ENCODE measurements at regions not wholly inside any gene's neighbourhood (a gene's known extent, or its start where the extent isn't known, plus 50 kb on each side); places are given as distances from the start of the nearest gene placed in this dataset.

DNA sequence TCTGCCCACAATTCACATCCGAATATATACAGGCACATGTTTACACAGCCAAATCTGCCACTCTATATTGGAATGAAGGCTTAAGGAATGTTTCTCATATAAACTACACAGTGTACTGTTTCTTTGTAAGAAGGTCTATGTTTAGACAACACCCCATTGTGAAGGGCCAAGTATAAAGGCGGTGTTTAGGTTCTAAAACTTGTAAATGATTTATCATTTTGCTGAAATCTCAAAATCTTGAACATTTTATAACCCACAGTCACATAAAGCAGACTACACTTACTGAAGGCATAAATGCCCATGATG lies 94.0 kb downstream of the ZNF608 start:
- H3K9me2 ChIP-seq = no peaks in the 10 kb centered on the region
- H4K20me1 ChIP-seq (ENCODE audit: insufficient read depth) = no peaks in the 10 kb centered on the region
- no peaks in the 10 kb centered on the region for H3K9me3 ChIP-seq
- H2AFZ ChIP-seq (ENCODE audit: low read depth) = no peak overlapping the region
- H3K36me3 ChIP-seq (replicated peaks in 1 of 2; ENCODE audit: control insufficient read depth in 1 of 2, insufficient read depth in 2 of 2, low read length in 1 of 2) = peaks cover 0 to 2% of the 10 kb centered on the region in 2 experiments
- TF ChIP-seq, protein P1, sequence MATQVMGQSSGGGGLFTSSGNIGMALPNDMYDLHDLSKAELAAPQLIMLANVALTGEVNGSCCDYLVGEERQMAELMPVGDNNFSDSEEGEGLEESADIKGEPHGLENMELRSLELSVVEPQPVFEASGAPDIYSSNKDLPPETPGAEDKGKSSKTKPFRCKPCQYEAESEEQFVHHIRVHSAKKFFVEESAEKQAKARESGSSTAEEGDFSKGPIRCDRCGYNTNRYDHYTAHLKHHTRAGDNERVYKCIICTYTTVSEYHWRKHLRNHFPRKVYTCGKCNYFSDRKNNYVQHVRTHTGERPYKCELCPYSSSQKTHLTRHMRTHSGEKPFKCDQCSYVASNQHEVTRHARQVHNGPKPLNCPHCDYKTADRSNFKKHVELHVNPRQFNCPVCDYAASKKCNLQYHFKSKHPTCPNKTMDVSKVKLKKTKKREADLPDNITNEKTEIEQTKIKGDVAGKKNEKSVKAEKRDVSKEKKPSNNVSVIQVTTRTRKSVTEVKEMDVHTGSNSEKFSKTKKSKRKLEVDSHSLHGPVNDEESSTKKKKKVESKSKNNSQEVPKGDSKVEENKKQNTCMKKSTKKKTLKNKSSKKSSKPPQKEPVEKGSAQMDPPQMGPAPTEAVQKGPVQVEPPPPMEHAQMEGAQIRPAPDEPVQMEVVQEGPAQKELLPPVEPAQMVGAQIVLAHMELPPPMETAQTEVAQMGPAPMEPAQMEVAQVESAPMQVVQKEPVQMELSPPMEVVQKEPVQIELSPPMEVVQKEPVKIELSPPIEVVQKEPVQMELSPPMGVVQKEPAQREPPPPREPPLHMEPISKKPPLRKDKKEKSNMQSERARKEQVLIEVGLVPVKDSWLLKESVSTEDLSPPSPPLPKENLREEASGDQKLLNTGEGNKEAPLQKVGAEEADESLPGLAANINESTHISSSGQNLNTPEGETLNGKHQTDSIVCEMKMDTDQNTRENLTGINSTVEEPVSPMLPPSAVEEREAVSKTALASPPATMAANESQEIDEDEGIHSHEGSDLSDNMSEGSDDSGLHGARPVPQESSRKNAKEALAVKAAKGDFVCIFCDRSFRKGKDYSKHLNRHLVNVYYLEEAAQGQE (IDR thresholded peaks at IDR 0.05; ENCODE audit: low read depth, low read length) = no peak
- no peak overlapping the region for H3K9ac ChIP-seq
- POLR2A ChIA-PET = interaction anchor here (1.5 kb wide), 1 partner anchor 96 kb away, joined by 3 read pairs; no protein-coding TSS in a partner anchor
- CTCF ChIA-PET = interaction anchor here (0.7 to 1.1 kb wide), 2 partner anchors 30 to 722 kb away, joined by 3 read pairs; no protein-coding TSS in a partner anchor
- H3K4me1 ChIP-seq (ENCODE audit: control insufficient read depth in 1 of 2, insufficient read depth in 2 of 2, low read depth in 1 of 2, low read length in 1 of 2) = peaks cover 44 to 75% of the 10 kb centered on the region in 2 experiments
- H3K79me2 ChIP-seq (ENCODE audit: insufficient read depth) = no peaks in the 10 kb centered on the region
- no peaks in the 10 kb centered on the region for H3K27me3 ChIP-seq (ENCODE audit: insufficient read depth)
- no peak overlapping the region for H3K4me3 ChIP-seq (ENCODE audit: low read depth in 2 of 2, low read length in 1 of 2)
- DNase-seq = no peak
- WGBS (ENCODE audit: low lambda C conversion rate) = 75% methylated on average over 2 of the region's 2 CpGs
- peak overlapping the region; percentile 84; the same call in 1 of the 2 replicates for H3K4me2 ChIP-seq
- peak overlapping the region; percentile 57 to 99; a peak in 3 of 4 replicates for H3K27ac ChIP-seq (ENCODE audit: low read depth in 2 of 2, low read length in 1 of 2)
- peaks cover 20% of the 10 kb centered on the region for H3F3A ChIP-seq (replicated peaks; ENCODE audit: insufficient read depth)

DNA sequence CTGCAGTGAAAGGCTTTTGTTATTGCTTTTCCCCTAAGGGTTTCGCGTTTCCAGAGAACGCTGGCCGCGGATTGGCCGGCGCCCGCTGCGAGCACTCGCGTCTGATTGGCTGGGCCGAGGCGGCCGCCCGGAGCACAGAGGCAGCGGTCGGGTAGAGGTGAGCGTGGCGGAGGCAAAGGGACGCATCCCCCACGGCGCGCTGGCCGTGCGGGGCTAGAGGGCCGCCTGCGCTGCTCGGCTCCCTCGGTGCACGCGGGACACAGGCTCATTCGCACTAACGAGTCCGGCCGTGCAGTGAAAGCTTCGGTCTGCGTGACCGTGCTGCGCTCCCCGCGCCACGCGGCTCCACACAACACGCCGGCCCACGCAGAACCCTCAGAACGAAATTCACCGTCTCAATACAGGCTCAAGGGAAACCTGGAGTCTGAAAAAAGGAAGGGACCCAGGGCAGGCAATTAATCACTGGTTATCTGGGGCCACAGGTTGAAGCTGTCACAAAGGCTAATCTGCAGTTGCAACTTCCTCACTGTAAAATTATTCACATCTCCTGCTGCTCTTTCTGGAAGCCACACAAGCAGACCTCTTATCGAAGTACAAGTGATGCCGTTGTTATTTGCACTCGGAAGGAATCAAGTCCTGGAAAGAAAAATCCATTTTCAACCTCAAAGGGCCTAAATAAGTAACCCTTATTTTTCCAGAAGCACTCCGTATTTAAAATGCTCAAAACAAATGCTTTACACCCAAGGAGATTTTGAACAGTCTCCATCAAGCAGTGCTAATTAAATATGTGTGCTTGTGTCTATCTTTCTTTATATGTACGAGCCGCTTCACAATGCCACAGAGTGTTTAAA lies 94.6 kb downstream of the ZNF608 start:
- Histone ChIP-seq H3K79me2 (ENCODE audit: insufficient read depth) (no peaks in the 10 kb centered on the region), H3K36me3 (replicated peaks in 1 of 2; ENCODE audit: control insufficient read depth in 1 of 2, insufficient read depth in 2 of 2, low read length in 1 of 2) (peaks cover 0 to 2% of the 10 kb centered on the region in 2 experiments), H3K4me2 (peak overlapping the region; percentile 84), H3K27me3 (ENCODE audit: insufficient read depth) (no peaks in the 10 kb centered on the region), H3K9ac (peak overlapping the region; percentile 42; the same call in 1 of the 2 replicates), H3K4me1 (ENCODE audit: control insufficient read depth in 1 of 2, insufficient read depth in 2 of 2, low read depth in 1 of 2, low read length in 1 of 2) (peaks cover 44 to 77% of the 10 kb centered on the region in 2 experiments), H2AFZ (ENCODE audit: low read depth) (peak overlapping the region; percentile 71; the same call in 1 of the 2 replicates), H3K9me3 (no peaks in the 10 kb centered on the region), H3F3A (replicated peaks; ENCODE audit: insufficient read depth) (peaks cover 20% of the 10 kb centered on the region), H3K9me2 (no peaks in the 10 kb centered on the region), H3K27ac (ENCODE audit: low read depth in 2 of 2, low read length in 1 of 2) (peak overlapping the region; percentile 57 to 99; a peak in 3 of 4 replicates), H4K20me1 (ENCODE audit: insufficient read depth) (no peaks in the 10 kb centered on the region), H3K4me3 (ENCODE audit: low read depth in 2 of 2, low read length in 1 of 2) (peak overlapping the region; percentile 60 to 64)
- POLR2A ChIA-PET = interaction anchor here (1.0 to 1.5 kb wide), 3 partner anchors 87 to 834 kb away, joined by 3 read pairs; no protein-coding TSS in a partner anchor
- DNase-seq = peak; percentile 90
- CTCF ChIA-PET = interaction anchor here (0.7 to 1.4 kb wide), 4 partner anchors 30 to 722 kb away, joined by 3 read pairs; no protein-coding TSS in a partner anchor
- 11% methylated on average over 26 of the region's 54 CpGs for WGBS (ENCODE audit: low lambda C conversion rate)
- TF ChIP-seq, protein P2, sequence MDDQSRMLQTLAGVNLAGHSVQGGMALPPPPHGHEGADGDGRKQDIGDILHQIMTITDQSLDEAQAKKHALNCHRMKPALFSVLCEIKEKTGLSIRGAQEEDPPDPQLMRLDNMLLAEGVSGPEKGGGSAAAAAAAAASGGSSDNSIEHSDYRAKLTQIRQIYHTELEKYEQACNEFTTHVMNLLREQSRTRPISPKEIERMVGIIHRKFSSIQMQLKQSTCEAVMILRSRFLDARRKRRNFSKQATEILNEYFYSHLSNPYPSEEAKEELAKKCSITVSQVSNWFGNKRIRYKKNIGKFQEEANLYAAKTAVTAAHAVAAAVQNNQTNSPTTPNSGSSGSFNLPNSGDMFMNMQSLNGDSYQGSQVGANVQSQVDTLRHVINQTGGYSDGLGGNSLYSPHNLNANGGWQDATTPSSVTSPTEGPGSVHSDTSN (IDR thresholded peaks at IDR 0.05) = no peak
- TF ChIP-seq, protein P3, sequence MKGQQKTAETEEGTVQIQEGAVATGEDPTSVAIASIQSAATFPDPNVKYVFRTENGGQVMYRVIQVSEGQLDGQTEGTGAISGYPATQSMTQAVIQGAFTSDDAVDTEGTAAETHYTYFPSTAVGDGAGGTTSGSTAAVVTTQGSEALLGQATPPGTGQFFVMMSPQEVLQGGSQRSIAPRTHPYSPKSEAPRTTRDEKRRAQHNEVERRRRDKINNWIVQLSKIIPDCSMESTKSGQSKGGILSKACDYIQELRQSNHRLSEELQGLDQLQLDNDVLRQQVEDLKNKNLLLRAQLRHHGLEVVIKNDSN (IDR thresholded peaks at IDR 0.05; ENCODE audit: borderline replicate concordance, low read depth) = no peak; the same call in 1 of the 2 replicates
- TF ChIP-seq YY1 (IDR thresholded peaks at IDR 0.05; ENCODE audit: low read depth) = no peak
- TF ChIP-seq TEAD4 (IDR thresholded peaks at IDR 0.05; ENCODE audit: borderline replicate concordance, insufficient read depth) = no peak
- TF ChIP-seq EZH2phosphoT487 (IDR thresholded peaks at IDR 0.05; ENCODE audit: borderline replicate concordance, low read depth) = no peak
- TF ChIP-seq FOSL2 (IDR thresholded peaks at IDR 0.05; ENCODE audit: borderline replicate concordance, low read depth) = no peak
- TF ChIP-seq GATA2 (CRISPR knock-in tag; IDR thresholded peaks at IDR 0.05) = peak; percentile 13; the same call in 1 of the 2 replicates
- peak; percentile 80 for TF ChIP-seq RFX5 (IDR thresholded peaks at IDR 0.05; ENCODE audit: low read length)
- no peak for TF ChIP-seq FOXM1 (IDR thresholded peaks at IDR 0.05; ENCODE audit: low read depth)
- peak; percentile 13 for TF ChIP-seq CHD2 (IDR thresholded peaks at IDR 0.05; ENCODE audit: low read length, partially characterized antibody)
- TF ChIP-seq RCOR1 (IDR thresholded peaks at IDR 0.05; ENCODE audit: low read length) = peak; percentile 79; the same call in 1 of the 2 replicates
- TF ChIP-seq POLR2AphosphoS5 (IDR thresholded peaks at IDR 0.05; ENCODE audit: low read depth, low read length) = no peak
- TF ChIP-seq MEF2A (IDR thresholded peaks at IDR 0.05; ENCODE audit: borderline replicate concordance, low read depth) = no peak
- TF ChIP-seq EP300 (IDR thresholded peaks at IDR 0.05; ENCODE audit: borderline replicate concordance in 1 of 2, low read depth in 1 of 2, low read length in 1 of 2) = peak in 1 of 2 experiments; percentile 56; a peak in 2 of 4 replicates
- no peak for TF ChIP-seq TCF12 (IDR thresholded peaks at IDR 0.05)
- TF ChIP-seq ELF1 (IDR thresholded peaks at IDR 0.05) = no peak
- peak; percentile 20; the same call in 1 of the 2 replicates for TF ChIP-seq RXRA (IDR thresholded peaks at IDR 0.05; ENCODE audit: borderline replicate concordance, low read depth)
- TF ChIP-seq NFIC (IDR thresholded peaks at IDR 0.05; ENCODE audit: borderline replicate concordance) = no peak
- TF ChIP-seq, protein P4, sequence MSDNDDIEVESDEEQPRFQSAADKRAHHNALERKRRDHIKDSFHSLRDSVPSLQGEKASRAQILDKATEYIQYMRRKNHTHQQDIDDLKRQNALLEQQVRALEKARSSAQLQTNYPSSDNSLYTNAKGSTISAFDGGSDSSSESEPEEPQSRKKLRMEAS (IDR thresholded peaks at IDR 0.05; ENCODE audit: low read depth) = peak; percentile 57; the same call in 1 of the 2 replicates

Measured in SK-N-SH (cell line).